IMR-90 (cell line): ENCODE measurements at regions not wholly inside any gene's neighbourhood (a gene's known extent, or its start where the extent isn't known, plus 50 kb on each side); places are given as distances from the start of the nearest gene placed in this dataset.

Source experiments
- ATAC-seq: fragments of 200-7000 bp; cut with Tn5 transposase; 2 replicates; pipeline ENCODE4 v1.9.1; 2020; ENCODE audit warnings: low read depth, mild to moderate bottlenecking, moderate library complexity
- BruUV-seq: library from RNA; stranded (reverse); fragments of 400-500 nt; replicated peaks from 2 replicates; lab custom pipeline; 2021; lab: Mats Ljungman, UMichigan
- CTCF ChIA-PET: fragments of 300-600 bp; formaldehyde crosslinking; extraction: SDS; loops from one replicate; lab custom pipeline; 2021; ENCODE audit warnings: antibody characterized with exemption; lab: Yijun Ruan, JAX
- POLR2A ChIA-PET: fragments of 300-600 bp; sonication (Branson Sonifier 250); formaldehyde crosslinking; loops from one replicate; lab custom pipeline; 2022; ENCODE audit warnings: antibody characterized with exemption; ENCODE audit not compliant: unreplicated experiment; lab: Charles Lee
- DNase-seq: peaks from one replicate; pipeline ENCODE4 v3.0.0; 2013
- H2AFZ ChIP-seq: replicated peaks from 2 replicates; pipeline ENCODE3; 2013; ENCODE audit warnings: low read length, mild to moderate bottlenecking; ENCODE audit not compliant: poor library complexity
- H2AK5ac ChIP-seq: 2 replicates; pipeline ENCODE4 v1.6.1; 2013; ENCODE audit warnings: low read depth, low read length, inconsistent platforms
- H2AK9ac ChIP-seq: replicated peaks from 2 replicates; pipeline ENCODE3; 2013; ENCODE audit warnings: mild to moderate bottlenecking, low read depth, low read length, moderate library complexity; ENCODE audit not compliant: poor library complexity
- H2BK120ac ChIP-seq: 2 replicates; pipeline ENCODE4 v1.6.1; 2013; ENCODE audit warnings: low read depth, low read length, inconsistent platforms
- H2BK15ac ChIP-seq: 3 replicates; pipeline ENCODE4 v1.6.1; 2013; ENCODE audit warnings: low read depth, low read length, inconsistent platforms
- H2BK20ac ChIP-seq: 2 replicates; pipeline ENCODE4 v1.6.1; 2013; ENCODE audit warnings: low read depth, mild to moderate bottlenecking, inconsistent platforms, low read length, moderate library complexity
- H2BK5ac ChIP-seq: 2 replicates; pipeline ENCODE4 v1.6.1; 2013; ENCODE audit warnings: mild to moderate bottlenecking, low read depth, low read length, inconsistent platforms; ENCODE audit not compliant: poor library complexity, severe bottlenecking
- H3K14ac ChIP-seq: replicated peaks from 2 replicates; pipeline ENCODE4 v1.6.1; 2013; ENCODE audit warnings: low read depth, low read length, inconsistent platforms
- H3K18ac ChIP-seq: 2 replicates; pipeline ENCODE4 v1.6.1; 2013; ENCODE audit warnings: low read depth, low read length, control low read depth
- H3K23ac ChIP-seq: 2 replicates; pipeline ENCODE4 v1.6.1; 2013; ENCODE audit warnings: low read depth, low read length, inconsistent platforms
- H3K27ac ChIP-seq: 2 replicates; pipeline ENCODE4 v1.5.1; 2013; ENCODE audit warnings: mild to moderate bottlenecking, control low read depth, low read length; ENCODE audit not compliant: insufficient read depth
- H3K27me3 ChIP-seq: 2 replicates; pipeline ENCODE4 v1.6.1; 2013; ENCODE audit warnings: low read length; ENCODE audit not compliant: control insufficient read depth, insufficient read depth
- H3K36me3 ChIP-seq: 2 replicates; pipeline ENCODE4 v1.6.1; 2013; ENCODE audit warnings: low read length, mixed read lengths; ENCODE audit not compliant: control insufficient read depth, insufficient read depth
- H3K4ac ChIP-seq: 2 replicates; pipeline ENCODE4 v1.6.1; 2013; ENCODE audit warnings: low read depth, low read length, inconsistent platforms
- H3K4me1 ChIP-seq: 2 replicates; pipeline ENCODE4 v1.6.1; 2013; ENCODE audit warnings: low read length, mixed read lengths; ENCODE audit not compliant: control insufficient read depth, insufficient read depth
- H3K4me2 ChIP-seq: 2 replicates; pipeline ENCODE4 v1.6.1; 2013; ENCODE audit warnings: low read depth, mild to moderate bottlenecking, control low read depth, low read length, moderate library complexity
- H3K4me3 ChIP-seq: 2 replicates; pipeline ENCODE4 v1.5.1; 2013; ENCODE audit warnings: low read depth, mild to moderate bottlenecking, control low read depth, low read length, moderate library complexity; ENCODE audit not compliant: insufficient read depth
- H3K56ac ChIP-seq: 2 replicates; pipeline ENCODE4 v1.6.1; 2013; ENCODE audit warnings: low read length, inconsistent platforms; ENCODE audit not compliant: insufficient read depth; ENCODE audit errors: extremely low read depth
- H3K79me1 ChIP-seq, 2 experiments: 2 replicates each; pipeline ENCODE4 v1.6.1; 2013; ENCODE audit warnings: low read length in 2 of 2, inconsistent platforms in 1 of 2, low read depth in 1 of 2
- H3K9ac ChIP-seq: 2 replicates; pipeline ENCODE4 v1.6.1; 2013; ENCODE audit warnings: low read depth, low read length, control low read depth
- H3K9me1 ChIP-seq: 2 replicates; pipeline ENCODE4 v1.6.1; 2013; ENCODE audit warnings: low read length, inconsistent platforms; ENCODE audit not compliant: insufficient read depth
- H3K9me3 ChIP-seq: 2 replicates; pipeline ENCODE4 v1.6.1; 2013; ENCODE audit warnings: low read length; ENCODE audit not compliant: control insufficient read depth, insufficient read depth
- H4K20me1 ChIP-seq: 2 replicates; pipeline ENCODE4 v1.6.1; 2013; ENCODE audit warnings: low read length, inconsistent platforms; ENCODE audit not compliant: insufficient read depth
- H4K5ac ChIP-seq: 2 replicates; pipeline ENCODE4 v1.6.1; 2013; ENCODE audit warnings: mild to moderate bottlenecking, low read depth, low read length, control low read depth
- H4K8ac ChIP-seq, 2 experiments: 2 replicates each; pipeline ENCODE4 v1.6.1; 2013; ENCODE audit warnings: low read depth in 2 of 2, low read length in 2 of 2, control low read depth in 1 of 2, inconsistent platforms in 1 of 2
- H4K91ac ChIP-seq: 2 replicates; pipeline ENCODE4 v1.6.1; 2013; ENCODE audit warnings: low read depth, low read length, inconsistent platforms; ENCODE audit not compliant: insufficient read depth
- CEBPB ChIP-seq: IDR thresholded peaks from 2 replicates; pipeline ENCODE4 v1.6.1; 2012; ENCODE audit warnings: low read depth, low read length, improper control_type of control experiment
- CTCF ChIP-seq: conservative IDR thresholded peaks from 2 replicates; pipeline ENCODE4 v1.5.1; 2012; ENCODE audit warnings: mild to moderate bottlenecking, low read depth, low read length, improper control_type of control experiment
- ELK1 ChIP-seq: fragments of 150-350 bp; IDR thresholded peaks from 2 replicates; pipeline ENCODE4 v1.6.1; 2016; ENCODE audit warnings: low read depth, mild to moderate bottlenecking, low read length, moderate library complexity, borderline replicate concordance
- MAFK ChIP-seq: IDR thresholded peaks from 2 replicates; pipeline ENCODE4 v1.6.1; 2012; ENCODE audit warnings: low read depth, low read length, improper control_type of control experiment
- MXI1 ChIP-seq: IDR thresholded peaks from 2 replicates; pipeline ENCODE4 v1.6.1; 2012; ENCODE audit warnings: low read depth, mild to moderate bottlenecking, low read length, moderate library complexity, borderline replicate concordance
- NFE2L2 ChIP-seq: fragments of 150-350 bp; IDR thresholded peaks from 2 replicates; pipeline ENCODE4 v1.6.1; 2016; ENCODE audit warnings: low read depth, mild to moderate bottlenecking, low read length
- RCOR1 ChIP-seq: IDR thresholded peaks from 2 replicates; pipeline ENCODE4 v1.6.1; 2012; ENCODE audit warnings: mild to moderate bottlenecking, low read length, improper control_type of control experiment; ENCODE audit not compliant: insufficient replicate concordance
- RFX5 ChIP-seq: IDR thresholded peaks from 2 replicates; pipeline ENCODE4 v1.8.0; 2012; ENCODE audit warnings: low read depth, mild to moderate bottlenecking, low read length, moderate library complexity
- SMC3 ChIP-seq: fragments of 150-350 bp; IDR thresholded peaks from 2 replicates; pipeline ENCODE4 v1.6.1; 2016; ENCODE audit warnings: low read depth, mild to moderate bottlenecking, antibody characterized with exemption, low read length, moderate library complexity
- WGBS, 2 experiments: methylation state at CpG; one replicate each; pipeline versions ENCODE4 v1.1.5 to v1.1.7; 2013; ENCODE audit warnings: missing lambda C conversion rate in 2 of 2; ENCODE audit not compliant: insufficient read length in 1 of 2; ENCODE audit errors: extremely low coverage in 2 of 2; 5-methylcytosine and 5-hydroxymethylcytosine counted together
- dilution Hi-C: fragments of 300-500 bp; cut with HindIII; formaldehyde crosslinking; loops from one replicate; pipeline ENCODE4 v1.14.3; 2018; ENCODE audit warnings: low sequenced_read_pairs; ENCODE audit not compliant: unreplicated experiment
- in situ Hi-C: fragments of 300-500 bp; cut with MboI; formaldehyde crosslinking; loops from 3 replicates; pipeline ENCODE4 v1.14.3; 2019; ENCODE audit warnings: low sequenced_read_pairs, inconsistent platforms, mixed read lengths
- intact Hi-C: fragments of 100-400 bp; cut with micrococcal nuclease; formaldehyde crosslinking; loops from 2 replicates; pipeline ENCODE4 v1.10.0; 2022

GRCh38 chr2:19607400-19607799 is 249.0 kb upstream of the OSR1 start:
- DNase-seq (peak; percentile 63), ATAC-seq (peak; percentile 2; the same call in 1 of the 2 replicates)
- intact Hi-C loops (no loop called here), dilution Hi-C loops (no loop called here), in situ Hi-C loops (no loop called here)
- Histone ChIP-seq H3K4me2 (peak overlapping the region; percentile 65), H3K79me1 (no peaks in the 10 kb centered on the region), H4K20me1 (peaks cover 4% of the 10 kb centered on the region; the same call in 1 of the 2 replicates), H3K36me3 (no peaks in the 10 kb centered on the region), H2BK120ac (peak overlapping the region; percentile 69), H3K23ac (peak overlapping the region; percentile 63; the same call in 1 of the 2 replicates), H3K27me3 (no peaks in the 10 kb centered on the region), H3K56ac (peak overlapping the region; percentile 29; the same call in 1 of the 2 replicates), H2BK15ac (peak overlapping the region; percentile 74; the same call in 1 of the 3 replicates), H4K5ac (no peak overlapping the region), H3K4me3 (no peak overlapping the region), H3K4me1 (peaks cover 17% of the 10 kb centered on the region), H4K91ac (peak overlapping the region; percentile 29; the same call in 1 of the 2 replicates), H3K4ac (peak overlapping the region; percentile 76), H2BK5ac (peak overlapping the region; percentile 32), H3K9me3 (no peaks in the 10 kb centered on the region), H2AK9ac (no peak overlapping the region), H2AFZ (no peak overlapping the region), H3K27ac (no peak overlapping the region; the same call in 1 of the 2 replicates), H3K9ac (no peak overlapping the region), H3K18ac (peak overlapping the region; percentile 56; the same call in 1 of the 2 replicates), H3K14ac (peak overlapping the region; percentile 84; the same call in 1 of the 2 replicates), H2BK20ac (peak overlapping the region; percentile 73), H4K8ac (peak overlapping the region in 1 of 2 experiments; percentile 68; a peak in 1 of 4 replicates), H2AK5ac (peak overlapping the region; percentile 80; the same call in 1 of the 2 replicates), H3K9me1 (peaks cover 12% of the 10 kb centered on the region)
- BruUV-seq = no TSS peak
- WGBS, 2 experiments = no CpG with 5 or more reads among the region's 5 CpGs
- ChIA-PET POLR2A (no interaction called here), CTCF (interaction anchor here (1.5 kb wide), 1 partner anchor 10 kb away, joined by 4 read pairs; no protein-coding TSS in a partner anchor)
- TF ChIP-seq RFX5 = no peak
- no peak for TF ChIP-seq CTCF
- no peak for TF ChIP-seq RCOR1
- no peak for TF ChIP-seq MAFK
- no peak for TF ChIP-seq MXI1
- no peak for TF ChIP-seq NFE2L2
- TF ChIP-seq ELK1 = no peak
- TF ChIP-seq CEBPB = no peak
- TF ChIP-seq SMC3 = no peak
